GM12878 (cell line): ENCODE measurements at regions not wholly inside any gene's neighbourhood (a gene's known extent, or its start where the extent isn't known, plus 50 kb on each side); places are given as distances from the start of the nearest gene placed in this dataset.

Experiments
- ATAC-seq: fragments of 200-7000 bp; cut with Tn5 transposase; 3 replicates; pipeline ENCODE4 v1.9.1; 2020; ENCODE audit warnings: mild to moderate bottlenecking, moderate library complexity
- BruUV-seq: library from RNA; stranded (reverse); fragments of 400-500 nt; replicated peaks from 2 replicates; lab custom pipeline; 2021; lab: Mats Ljungman, UMichigan
- CTCF ChIA-PET: fragments of 300-600 bp; sonication (Branson Sonifier 250); formaldehyde crosslinking; extraction: SDS; loops from one replicate; lab custom pipeline; 2021; ENCODE audit warnings: inconsistent platforms; lab: Yijun Ruan, JAX
- POLR2A ChIA-PET: fragments of 350-600 bp; formaldehyde crosslinking; extraction: SDS; loops from one replicate; lab custom pipeline; 2021; ENCODE audit warnings: inconsistent platforms; lab: Charles Lee
- RAD21 ChIA-PET: fragments of 300-600 bp; sonication (Branson Sonifier 250); formaldehyde crosslinking; loops from one replicate; lab custom pipeline; 2023; ENCODE audit warnings: antibody characterized with exemption; ENCODE audit not compliant: unreplicated experiment; lab: Charles Lee
- SMC1A ChIA-PET: fragments of 300-600 bp; sonication (Branson Sonifier 250); formaldehyde crosslinking; loops from one replicate; lab custom pipeline; 2023; ENCODE audit not compliant: unreplicated experiment, uncharacterized antibody; lab: Charles Lee
- DNase-seq: peaks from one replicate; pipeline ENCODE4 v3.0.0-alpha.2; 2011; ENCODE audit warnings: low read depth, low spot score
- FAIRE-seq: peaks from 3 replicates; lab custom pipeline; 2011; peaks lifted over from hg19 to GRCh38; lab: Jason Lieb, UNC
- H2AFZ ChIP-seq: 2 replicates; pipeline ENCODE4 v1.6.0; 2011; ENCODE audit warnings: low read depth, low read length, control low read depth; ENCODE audit not compliant: control insufficient read depth
- H3K27ac ChIP-seq: 2 replicates; pipeline ENCODE4 v1.5.1; 2011; ENCODE audit warnings: control low read depth; ENCODE audit not compliant: control insufficient read depth, insufficient read depth
- H3K27me3 ChIP-seq, 2 experiments: replicated peaks in 1 of 2; 2 replicates each; pipeline versions ENCODE4 v1.6.0 to v1.6.1; 2011; ENCODE audit warnings: low read length in 1 of 2; ENCODE audit not compliant: control insufficient read depth in 2 of 2, insufficient read depth in 2 of 2
- H3K36me3 ChIP-seq, 2 experiments: 2 replicates each; pipeline ENCODE4 v1.5.1; 2011; ENCODE audit warnings: low read length in 1 of 2; ENCODE audit not compliant: control insufficient read depth in 2 of 2, insufficient read depth in 2 of 2
- H3K4me1 ChIP-seq: 2 replicates; pipeline ENCODE4 v1.6.1; 2011; ENCODE audit warnings: mild to moderate bottlenecking, low read length, moderate library complexity, mixed read lengths; ENCODE audit not compliant: control insufficient read depth, insufficient read depth
- H3K4me2 ChIP-seq: 2 replicates; pipeline ENCODE4 v1.6.0; 2011; ENCODE audit warnings: control low read depth; ENCODE audit not compliant: control insufficient read depth, insufficient read depth
- H3K4me3 ChIP-seq: fragments of 200-600 bp; sonication (generic); 2 replicates; pipeline ENCODE4 v1.5.1; 2016
- H3K79me2 ChIP-seq: 2 replicates; pipeline ENCODE4 v1.6.0; 2011; ENCODE audit warnings: low read length; ENCODE audit not compliant: control insufficient read depth, insufficient read depth
- H3K9ac ChIP-seq: 2 replicates; pipeline ENCODE4 v1.8.0; 2011; ENCODE audit warnings: low read length, control low read depth, mixed read lengths; ENCODE audit not compliant: control insufficient read depth, insufficient read depth
- H3K9me3 ChIP-seq: replicated peaks from 3 replicates; pipeline ENCODE4 v1.5.1; 2011; ENCODE audit warnings: mild to moderate bottlenecking, low read length; ENCODE audit not compliant: control insufficient read depth, insufficient read depth
- H4K20me1 ChIP-seq: 2 replicates; pipeline ENCODE4 v1.6.0; 2011; ENCODE audit not compliant: control insufficient read depth, insufficient read depth
- CHD4 ChIP-seq: fragments of 200-600 bp; sonication (generic); IDR thresholded peaks from 2 replicates; pipeline ENCODE4 v1.6.1; 2016; ENCODE audit warnings: mild to moderate bottlenecking
- EGR1 ChIP-seq, 2 experiments: IDR thresholded peaks; 1 replicate in 1 of 2; 2 replicates in 1 of 2; pipeline ENCODE4 v1.6.1; 2011 to 2012; ENCODE audit warnings: low read depth in 2 of 2, low read length in 2 of 2, borderline replicate concordance in 1 of 2, mild to moderate bottlenecking in 1 of 2, moderate library complexity in 1 of 2
- NFYB ChIP-seq: IDR thresholded peaks from 2 replicates; pipeline ENCODE4 v1.6.1; 2011; ENCODE audit warnings: low read depth, mild to moderate bottlenecking, low read length, improper control_type of control experiment, moderate library complexity; ENCODE audit not compliant: insufficient read depth
- ZNF207 ChIP-seq: fragments of 450-650 bp; IDR thresholded peaks from 2 replicates; pipeline ENCODE4 v1.6.1; 2014; ENCODE audit warnings: antibody characterized with exemption, mild to moderate bottlenecking, borderline replicate concordance
- WGBS: methylation state at CpG from one replicate; pipeline ENCODE4 v1.1.6; 2016; ENCODE audit warnings: low lambda C conversion rate; ENCODE audit not compliant: insufficient replicate concordance, insufficient coverage; ENCODE audit errors: missing lambda C conversion rate; 5-methylcytosine and 5-hydroxymethylcytosine counted together
- in situ Hi-C: fragments of 300-500 bp; cut with MboI; formaldehyde crosslinking; loops from 9 replicates; pipeline ENCODE4 v1.14.3; 2018; ENCODE audit warnings: mixed read lengths
- intact Hi-C: fragments of 100-400 bp; cut with micrococcal nuclease; formaldehyde crosslinking; loops from one replicate; pipeline ENCODE4 v1.14.2; 2022; ENCODE audit not compliant: unreplicated experiment

DNA sequence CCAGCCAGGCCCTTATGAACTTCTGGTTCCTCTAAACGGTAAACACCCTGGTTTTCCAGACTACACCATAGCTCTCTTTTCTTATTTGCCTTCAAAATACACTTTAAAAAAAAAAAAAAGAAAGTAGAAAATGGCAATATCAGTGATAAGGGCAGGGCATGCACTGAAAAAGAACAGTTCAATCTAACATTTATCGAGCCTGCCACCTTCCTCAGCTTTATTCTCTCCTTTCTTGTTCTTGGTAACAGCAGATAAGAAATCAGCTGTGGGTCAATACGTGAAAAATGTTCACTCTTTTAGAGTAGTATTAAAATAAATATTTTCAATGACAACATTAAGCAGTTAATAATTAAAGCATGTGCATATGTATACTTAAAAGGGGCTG is 83.1 kb upstream of the ZNF648 start:
- no peak overlapping the region for H3K4me3 ChIP-seq
- ATAC-seq (no peak), DNase-seq (no peak), FAIRE-seq (no peak)
- TF ChIP-seq ZNF207 (no peak), CHD4 (no peak), EGR1 (IDR thresholded peaks at IDR 0.05; ENCODE audit: borderline replicate concordance in 1 of 2, low read depth in 2 of 2, low read length in 2 of 2) (no peak), NFYB (no peak)
- ChIA-PET CTCF (interaction anchor here (0.6 to 14.5 kb wide), 28 partner anchors 8 to 639 kb away, joined by 3 to 418 read pairs (median 8); partner anchors contain the start of genes GLUL and TEDDM1), RAD21 (interaction anchor here (0.5 to 11.1 kb wide), 18 partner anchors 14 to 646 kb away, joined by 3 to 282 read pairs (median 8); partner anchors contain the start of gene GLUL), POLR2A (interaction anchor here (1.2 to 4.2 kb wide), 3 partner anchors 40 to 252 kb away, joined by 3 to 24 read pairs (median 14); partner anchors contain the start of gene GLUL), SMC1A (interaction anchor here (0.8 to 10.0 kb wide), 18 partner anchors 38 to 1401 kb away, joined by 3 to 303 read pairs (median 6); partner anchors contain the start of genes GLUL and TEDDM1)
- intact Hi-C loops = loop anchor here (2.0 kb wide), 1 partner anchor 60 kb away; no protein-coding TSS in a partner anchor
- H3K36me3 ChIP-seq = no peaks in the 10 kb centered on the region
- no peak overlapping the region for H2AFZ ChIP-seq
- WGBS = 63% methylated on average over 3 of the region's 3 CpGs
- no peaks in the 10 kb centered on the region for H3K9me3 ChIP-seq
- H3K4me2 ChIP-seq = no peak overlapping the region
- no TSS peak for BruUV-seq
- peaks cover 9% of the 10 kb centered on the region for H3K4me1 ChIP-seq
- H3K79me2 ChIP-seq = no peaks in the 10 kb centered on the region
- H3K27me3 ChIP-seq = no peaks in the 10 kb centered on the region
- no peak overlapping the region for H3K27ac ChIP-seq
- in situ Hi-C loops = loop anchor here (5.0 to 10.0 kb wide), 2 partner anchors 253 to 640 kb away; partner anchors contain the start of gene NPL
- no peak overlapping the region for H3K9ac ChIP-seq
- H4K20me1 ChIP-seq = no peaks in the 10 kb centered on the region
